Naive thymus-derived CD4-positive, alpha-beta T cell (primary cell): ENCODE measurements at regions not wholly inside any gene's neighbourhood (a gene's known extent, or its start where the extent isn't known, plus 50 kb on each side); places are given as distances from the start of the nearest gene placed in this dataset.

Source experiments
- ATAC-seq: fragments of 150-1000 bp; cut with Tn5 transposase; 2 replicates; pipeline ENCODE4 v1.10.0; 2021; ENCODE audit warnings: mild to moderate bottlenecking, moderate library complexity
- CTCF ChIA-PET: fragments of 350-600 bp; sonication (Branson Sonifier 250); formaldehyde crosslinking; loops from one replicate; lab custom pipeline; 2021; ENCODE audit warnings: antibody characterized with exemption; lab: Charles Lee
- POLR2A ChIA-PET: fragments of 350-600 bp; sonication (Branson Sonifier 250); formaldehyde crosslinking; loops from one replicate; lab custom pipeline; 2021; ENCODE audit warnings: antibody characterized with exemption, inconsistent platforms; lab: Charles Lee
- DNase-seq, 9 donors: peaks; one replicate each; pipeline versions ENCODE4 v3.0.0 to v3.0.0-alpha.2; 2020 to 2022; ENCODE audit warnings: mixed read lengths in 1 of 9
- H3K27ac ChIP-seq: one replicate; pipeline ENCODE4 v1.7.0; 2013; ENCODE audit warnings: mild to moderate bottlenecking, low read depth, low read length, moderate library complexity
- H3K27me3 ChIP-seq, 2 donors: one replicate each; pipeline ENCODE4 v1.7.0; 2013; ENCODE audit warnings: low read length in 2 of 2, mild to moderate bottlenecking in 2 of 2, moderate library complexity in 2 of 2; ENCODE audit not compliant: control insufficient read depth in 2 of 2, insufficient read depth in 2 of 2
- H3K36me3 ChIP-seq, 3 experiments: 1 replicate in 2 of 3; 2 replicates in 1 of 3; pipeline ENCODE4 v1.7.0; 2013; ENCODE audit warnings: low read length in 3 of 3, mild to moderate bottlenecking in 3 of 3, moderate library complexity in 1 of 3; ENCODE audit not compliant: insufficient read depth in 3 of 3, control insufficient read depth in 2 of 3
- H3K4me1 ChIP-seq, 2 donors: one replicate each; pipeline ENCODE4 v1.7.0; 2013; ENCODE audit warnings: low read length in 2 of 2, mild to moderate bottlenecking in 2 of 2, moderate library complexity in 1 of 2; ENCODE audit not compliant: control insufficient read depth in 2 of 2, insufficient read depth in 2 of 2
- H3K4me3 ChIP-seq: 2 replicates; pipeline ENCODE4 v1.7.0; 2013; ENCODE audit warnings: mild to moderate bottlenecking, low read length
- H3K9me3 ChIP-seq, 3 experiments: 1 replicate in 2 of 3; 2 replicates in 1 of 3; pipeline ENCODE4 v1.7.0; 2013; ENCODE audit warnings: low read length in 3 of 3; ENCODE audit not compliant: control insufficient read depth in 2 of 3
- H3K27ac Mint-ChIP-seq, 9 donors: one replicate each; pipeline ENCODE4 v1.8.0; 2020 to 2022; ENCODE audit warnings: mixed read lengths in 9 of 9, mild to moderate bottlenecking in 8 of 9, moderate library complexity in 5 of 9, inconsistent platforms in 2 of 9
- H3K27me3 Mint-ChIP-seq, 5 donors: one replicate each; pipeline ENCODE4 v1.8.0; 2021 to 2022; ENCODE audit warnings: mixed read lengths in 5 of 5, mild to moderate bottlenecking in 1 of 5
- H3K36me3 Mint-ChIP-seq, 5 donors: one replicate each; pipeline ENCODE4 v1.8.0; 2020 to 2022; ENCODE audit warnings: mixed read lengths in 5 of 5, mild to moderate bottlenecking in 3 of 5, inconsistent platforms in 1 of 5
- H3K4me1 Mint-ChIP-seq, 7 donors: one replicate each; pipeline ENCODE4 v1.8.0; 2020 to 2022; ENCODE audit warnings: mixed read lengths in 7 of 7, mild to moderate bottlenecking in 3 of 7, inconsistent platforms in 1 of 7
- H3K4me3 Mint-ChIP-seq, 10 donors: one replicate each; pipeline ENCODE4 v1.8.0; 2020 to 2022; ENCODE audit warnings: mild to moderate bottlenecking in 10 of 10, mixed read lengths in 10 of 10, moderate library complexity in 6 of 10, inconsistent platforms in 2 of 10
- H3K9me3 Mint-ChIP-seq, 11 donors: one replicate each; pipeline ENCODE4 v1.8.0; 2020 to 2022; ENCODE audit warnings: mixed read lengths in 11 of 11, mild to moderate bottlenecking in 4 of 11, inconsistent platforms in 1 of 11, moderate library complexity in 1 of 11
- intact Hi-C, 2 donors: fragments of 100-400 bp; cut with micrococcal nuclease; formaldehyde crosslinking; loops; one replicate each; pipeline ENCODE4 v1.15.1; 2023

DNA sequence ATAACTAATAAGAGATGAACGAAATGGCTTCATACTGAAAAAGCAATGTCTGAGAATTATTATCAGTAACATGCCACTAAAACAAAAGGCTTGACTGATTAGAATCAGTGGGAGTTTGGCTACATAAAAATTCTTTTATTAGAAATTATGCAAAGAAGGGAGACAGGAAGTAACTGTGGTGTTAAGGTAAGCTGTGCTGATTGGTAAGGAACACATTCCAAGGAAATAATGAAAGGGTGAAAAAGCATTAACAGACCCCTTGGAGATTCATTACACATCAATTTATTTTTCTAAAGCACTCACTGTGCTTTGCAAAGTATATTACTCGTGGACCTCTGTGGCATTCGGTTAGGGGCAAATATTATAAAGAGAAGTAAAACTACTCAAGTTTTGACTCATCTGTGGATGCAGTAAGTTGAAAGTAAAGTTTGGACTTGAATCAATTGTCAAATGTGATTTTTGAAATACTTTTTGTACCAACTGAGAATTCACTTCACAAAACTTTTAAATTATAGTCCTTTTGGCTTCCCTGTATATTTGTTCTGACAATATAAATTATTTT, 176.1 kb upstream of the ZPLD1 start:
- H3K9me3 Mint-ChIP-seq: no peaks in the 10 kb centered on the region
- CTCF ChIA-PET: no interaction called here
- Histone ChIP-seq H3K27me3 (no peaks in the 10 kb centered on the region), H3K27ac (no peak overlapping the region), H3K4me1 (no peaks in the 10 kb centered on the region), H3K36me3 (no peaks in the 10 kb centered on the region), H3K9me3 (no peaks in the 10 kb centered on the region), H3K4me3 (no peak overlapping the region)
- no peak overlapping the region for H3K27ac Mint-ChIP-seq
- H3K4me3 Mint-ChIP-seq: no peak overlapping the region
- DNase-seq (no peak), ATAC-seq (no peak)
- H3K36me3 Mint-ChIP-seq: no peaks in the 10 kb centered on the region
- peaks cover 0 to 13% (median 6%) of the 10 kb centered on the region in 5 donors for H3K27me3 Mint-ChIP-seq
- H3K4me1 Mint-ChIP-seq: peaks cover 0 to 2% (median 0%) of the 10 kb centered on the region in 7 donors
- POLR2A ChIA-PET: no interaction called here
- intact Hi-C loops: no loop called here

DNA sequence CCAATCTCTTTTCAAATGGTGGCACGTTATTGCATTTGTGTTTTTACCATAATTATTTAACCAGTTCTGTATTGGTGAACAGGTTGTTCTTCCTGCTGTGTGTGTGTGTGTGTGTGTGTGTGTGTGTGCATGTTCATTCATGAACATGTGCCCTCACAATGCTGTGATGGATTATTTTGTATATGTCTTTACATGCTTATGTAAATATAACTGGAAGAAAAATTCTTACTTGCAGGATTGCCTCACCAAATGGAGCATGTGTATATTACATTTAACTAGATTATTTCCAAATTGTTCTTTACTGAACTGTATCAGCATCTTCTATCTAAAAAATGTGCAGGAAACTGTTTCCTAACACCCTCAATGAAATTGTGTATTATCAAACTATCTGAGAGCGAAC, 175.2 kb upstream of the ZPLD1 start:
- CTCF ChIA-PET: no interaction called here
- POLR2A ChIA-PET: no interaction called here
- intact Hi-C loops: no loop called here
- Mint-ChIP-seq H3K27ac (no peak overlapping the region), H3K4me1 (peaks cover 0 to 2% (median 0%) of the 10 kb centered on the region in 7 donors), H3K4me3 (no peak overlapping the region), H3K9me3 (no peaks in the 10 kb centered on the region), H3K27me3 (peaks cover 0 to 13% (median 0%) of the 10 kb centered on the region in 5 donors), H3K36me3 (no peaks in the 10 kb centered on the region)
- Histone ChIP-seq H3K4me3 (no peak overlapping the region), H3K27me3 (no peaks in the 10 kb centered on the region), H3K36me3 (no peaks in the 10 kb centered on the region), H3K9me3 (no peaks in the 10 kb centered on the region), H3K27ac (no peak overlapping the region), H3K4me1 (no peaks in the 10 kb centered on the region)
- ATAC-seq: no peak
- DNase-seq: no peak

DNA sequence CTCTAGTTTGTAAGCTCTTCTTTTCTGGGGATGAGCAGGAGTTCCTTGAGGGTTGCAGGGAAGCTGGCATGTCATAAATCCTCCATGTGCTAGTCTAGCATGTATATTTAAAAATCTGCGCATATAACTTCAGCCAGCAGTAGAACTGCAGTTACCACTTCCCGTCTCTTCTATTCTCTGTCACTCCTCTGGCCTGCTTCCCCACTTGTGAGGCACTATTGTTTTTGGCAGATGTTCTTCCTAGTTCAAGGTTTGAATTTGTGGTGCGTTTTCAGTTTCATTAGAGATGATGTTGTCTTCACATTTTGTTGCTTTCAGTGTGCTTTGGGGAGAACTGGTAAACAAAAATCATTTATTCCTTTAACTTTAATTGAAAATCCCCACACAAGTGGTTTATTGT, 169.1 kb upstream of the ZPLD1 start:
- no peak for DNase-seq
- Histone ChIP-seq H3K27ac (no peak overlapping the region), H3K9me3 (no peaks in the 10 kb centered on the region), H3K4me1 (no peaks in the 10 kb centered on the region), H3K4me3 (no peak overlapping the region), H3K27me3 (no peaks in the 10 kb centered on the region), H3K36me3 (no peaks in the 10 kb centered on the region)
- Mint-ChIP-seq H3K27ac (no peak overlapping the region), H3K27me3 (peaks cover 0 to 18% (median 2%) of the 10 kb centered on the region in 5 donors), H3K4me3 (no peak overlapping the region), H3K36me3 (no peaks in the 10 kb centered on the region), H3K9me3 (no peaks in the 10 kb centered on the region), H3K4me1 (no peaks in the 10 kb centered on the region)
- CTCF ChIA-PET: no interaction called here
- intact Hi-C loops: no loop called here
- POLR2A ChIA-PET: no interaction called here
- ATAC-seq: no peak

DNA sequence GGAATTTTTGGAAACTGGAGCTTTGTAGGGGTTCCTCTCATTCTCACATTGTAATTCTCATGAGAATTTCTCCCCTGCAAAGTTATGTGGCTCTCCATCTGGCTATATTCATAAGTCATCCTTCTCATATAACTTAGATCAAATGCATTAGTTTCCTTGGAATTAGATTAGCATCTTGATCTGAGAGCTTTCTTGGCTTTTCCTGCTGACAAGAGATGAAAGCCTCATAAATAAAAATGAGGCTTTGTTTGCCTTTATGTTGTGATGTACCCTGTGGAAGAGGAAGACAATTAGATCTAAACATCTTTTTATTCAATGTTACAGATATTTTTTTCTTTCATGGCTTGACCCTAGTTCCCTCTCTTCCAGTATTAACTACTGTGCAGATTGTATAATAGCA, 165.4 kb upstream of the ZPLD1 start:
- Mint-ChIP-seq H3K4me3 (no peak overlapping the region), H3K9me3 (peaks cover 0 to 4% (median 0%) of the 10 kb centered on the region in 11 donors), H3K27ac (no peak overlapping the region), H3K4me1 (no peaks in the 10 kb centered on the region), H3K36me3 (no peaks in the 10 kb centered on the region), H3K27me3 (peaks cover 0 to 13% (median 0%) of the 10 kb centered on the region in 5 donors)
- H3K27ac ChIP-seq: no peak overlapping the region
- H3K27me3 ChIP-seq: no peaks in the 10 kb centered on the region
- ChIA-PET POLR2A (no interaction called here), CTCF (no interaction called here)
- no peak for DNase-seq
- no peak for ATAC-seq
- intact Hi-C loops: no loop called here
- H3K4me1 ChIP-seq: no peaks in the 10 kb centered on the region
- H3K36me3 ChIP-seq: no peaks in the 10 kb centered on the region
- H3K9me3 ChIP-seq: no peaks in the 10 kb centered on the region
- no peak overlapping the region for H3K4me3 ChIP-seq

DNA sequence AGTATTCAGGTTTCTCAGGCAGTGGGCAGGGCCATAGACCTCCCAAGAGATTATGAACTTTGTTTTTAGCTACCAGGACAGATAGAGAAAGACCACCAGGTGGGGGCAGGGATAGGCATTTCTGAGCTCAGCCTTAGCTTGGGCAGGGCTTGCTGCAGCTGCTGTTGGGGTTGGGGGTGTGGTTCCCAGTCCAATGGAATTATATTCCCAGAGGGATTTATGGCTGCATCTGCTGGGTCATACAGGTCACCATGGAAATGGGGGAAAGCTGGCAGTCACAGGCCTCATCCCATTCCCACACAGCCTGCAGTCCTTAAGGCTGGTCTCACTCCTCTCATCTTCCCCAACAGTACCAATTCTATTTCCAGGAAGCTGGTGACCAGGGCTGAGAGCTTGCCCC, 144.6 kb upstream of the ZPLD1 start:
- no peaks in the 10 kb centered on the region for H3K4me1 Mint-ChIP-seq
- ATAC-seq: no peak
- peaks cover 20 to 61% (median 32%) of the 10 kb centered on the region in 5 donors for H3K27me3 Mint-ChIP-seq
- POLR2A ChIA-PET: no interaction called here
- H3K4me3 Mint-ChIP-seq: no peak overlapping the region
- Histone ChIP-seq H3K9me3 (no peaks in the 10 kb centered on the region), H3K27ac (no peak overlapping the region), H3K36me3 (no peaks in the 10 kb centered on the region), H3K4me1 (no peaks in the 10 kb centered on the region), H3K4me3 (no peak overlapping the region), H3K27me3 (no peaks in the 10 kb centered on the region)
- intact Hi-C loops: no loop called here
- no peak overlapping the region for H3K27ac Mint-ChIP-seq
- peaks cover 2 to 36% (median 10%) of the 10 kb centered on the region in 11 donors for H3K9me3 Mint-ChIP-seq
- peaks cover 0 to 11% (median 0%) of the 10 kb centered on the region in 5 donors for H3K36me3 Mint-ChIP-seq
- no peak for DNase-seq
- CTCF ChIA-PET: no interaction called here

DNA sequence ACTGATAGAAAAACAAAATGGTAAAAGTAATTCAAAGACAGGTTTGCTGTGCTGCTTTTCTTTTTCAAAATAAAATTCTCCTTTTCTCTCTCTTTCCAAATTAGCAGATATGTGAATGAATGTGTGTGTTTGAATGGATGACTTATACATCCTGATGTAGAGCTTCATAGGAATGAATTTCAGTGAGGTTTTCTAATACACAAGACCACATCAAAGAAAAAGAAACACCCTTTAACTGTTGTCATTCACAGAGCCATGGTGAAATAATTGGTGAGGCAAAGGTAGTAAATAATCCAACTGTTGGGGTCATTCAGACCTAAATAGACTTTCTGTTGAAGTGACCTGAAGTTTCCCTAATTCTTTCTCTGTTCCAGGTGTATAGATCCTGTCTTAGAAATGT, 139.1 kb upstream of the ZPLD1 start:
- DNase-seq (no peak), ATAC-seq (no peak)
- Histone ChIP-seq H3K27ac (no peak overlapping the region), H3K36me3 (no peaks in the 10 kb centered on the region), H3K4me1 (no peaks in the 10 kb centered on the region), H3K4me3 (no peak overlapping the region), H3K27me3 (no peaks in the 10 kb centered on the region), H3K9me3 (no peaks in the 10 kb centered on the region)
- Mint-ChIP-seq H3K27me3 (peaks cover 11 to 35% (median 23%) of the 10 kb centered on the region in 5 donors), H3K9me3 (peaks cover 0 to 18% (median 4%) of the 10 kb centered on the region in 11 donors), H3K4me1 (peaks cover 0 to 14% (median 0%) of the 10 kb centered on the region in 7 donors), H3K27ac (no peak overlapping the region), H3K36me3 (peaks cover 0 to 5% (median 0%) of the 10 kb centered on the region in 5 donors), H3K4me3 (no peak overlapping the region)
- ChIA-PET CTCF (no interaction called here), POLR2A (no interaction called here)
- intact Hi-C loops: no loop called here

DNA sequence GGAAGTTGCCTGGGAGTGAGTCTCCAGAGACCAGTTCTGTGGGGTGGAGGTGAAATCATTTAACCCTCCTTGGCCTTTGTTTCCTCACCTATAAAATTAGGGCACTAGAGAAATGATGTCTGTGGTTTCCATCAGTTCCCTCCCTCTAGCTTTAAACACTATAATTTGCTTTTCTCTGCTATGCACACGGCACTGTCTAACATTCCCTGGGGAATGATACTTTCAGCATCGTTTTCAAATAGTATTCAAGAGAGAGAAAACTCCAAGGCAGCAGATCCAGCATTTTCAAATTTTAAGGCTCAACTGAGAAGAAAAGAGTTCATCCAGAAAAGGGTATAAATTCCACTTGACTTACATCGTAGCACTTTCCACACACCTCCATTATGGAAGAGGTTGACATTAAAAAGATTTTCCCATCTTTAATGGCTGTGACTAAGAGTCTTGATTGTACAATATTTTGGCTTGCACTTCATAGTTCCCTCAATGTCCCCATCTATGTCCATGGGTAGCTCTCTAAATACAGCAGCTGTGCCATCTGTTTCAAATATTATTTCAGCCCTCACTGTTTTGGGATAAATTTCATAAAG, 137.7 kb upstream of the ZPLD1 start:
- peaks cover 0 to 21% (median 0%) of the 10 kb centered on the region in 7 donors for H3K4me1 Mint-ChIP-seq
- no peak for ATAC-seq
- peaks cover 11 to 31% (median 17%) of the 10 kb centered on the region in 5 donors for H3K27me3 Mint-ChIP-seq
- H3K9me3 Mint-ChIP-seq: peaks cover 0 to 15% (median 4%) of the 10 kb centered on the region in 11 donors
- H3K36me3 Mint-ChIP-seq: peaks cover 0 to 5% (median 0%) of the 10 kb centered on the region in 5 donors
- no peak overlapping the region for H3K4me3 Mint-ChIP-seq
- no peak overlapping the region for H3K27ac Mint-ChIP-seq
- CTCF ChIA-PET: no interaction called here
- POLR2A ChIA-PET: no interaction called here
- H3K27ac ChIP-seq: no peak overlapping the region
- no peaks in the 10 kb centered on the region for H3K4me1 ChIP-seq
- H3K9me3 ChIP-seq: no peaks in the 10 kb centered on the region
- no peak for DNase-seq
- H3K4me3 ChIP-seq: no peak overlapping the region
- no peaks in the 10 kb centered on the region for H3K36me3 ChIP-seq
- intact Hi-C loops: no loop called here
- H3K27me3 ChIP-seq: no peaks in the 10 kb centered on the region
